ENCODE measurements at regions not wholly inside any gene's neighbourhood (a gene's known extent, or its start where the extent isn't known, plus 50 kb on each side); places are given as distances from the start of the nearest gene placed in this dataset.

DNA sequence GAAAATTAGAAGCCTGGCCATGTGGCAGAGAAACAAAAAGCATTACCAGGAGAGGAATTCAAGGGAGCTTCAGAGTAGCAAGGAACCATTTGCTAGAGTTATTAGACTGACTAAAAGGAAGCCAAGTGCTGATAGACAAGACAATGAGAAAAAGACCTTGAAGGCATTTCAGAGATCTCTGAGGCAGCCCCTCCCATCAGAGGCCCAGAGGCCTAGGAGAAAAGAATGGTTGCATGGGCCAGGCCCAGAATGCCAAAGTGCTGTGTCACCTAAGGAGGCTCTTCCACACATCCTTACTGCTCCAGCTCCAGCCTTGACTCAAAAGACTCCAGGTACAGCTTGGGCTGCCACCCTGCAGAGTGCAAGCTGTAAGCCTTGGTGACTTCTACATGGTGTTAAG is 61.8 kb upstream of the POU2AF2 start:
- Histone ChIP-seq H3K4me3 (no peak overlapping the region), H3K9me3 (no peaks in the 10 kb centered on the region), H3K4me1 (no peaks in the 10 kb centered on the region), H3K36me3 (no peaks in the 10 kb centered on the region), H3K27me3 (no peaks in the 10 kb centered on the region), H3K27ac (no peak overlapping the region)
- TF ChIP-seq, protein P1, sequence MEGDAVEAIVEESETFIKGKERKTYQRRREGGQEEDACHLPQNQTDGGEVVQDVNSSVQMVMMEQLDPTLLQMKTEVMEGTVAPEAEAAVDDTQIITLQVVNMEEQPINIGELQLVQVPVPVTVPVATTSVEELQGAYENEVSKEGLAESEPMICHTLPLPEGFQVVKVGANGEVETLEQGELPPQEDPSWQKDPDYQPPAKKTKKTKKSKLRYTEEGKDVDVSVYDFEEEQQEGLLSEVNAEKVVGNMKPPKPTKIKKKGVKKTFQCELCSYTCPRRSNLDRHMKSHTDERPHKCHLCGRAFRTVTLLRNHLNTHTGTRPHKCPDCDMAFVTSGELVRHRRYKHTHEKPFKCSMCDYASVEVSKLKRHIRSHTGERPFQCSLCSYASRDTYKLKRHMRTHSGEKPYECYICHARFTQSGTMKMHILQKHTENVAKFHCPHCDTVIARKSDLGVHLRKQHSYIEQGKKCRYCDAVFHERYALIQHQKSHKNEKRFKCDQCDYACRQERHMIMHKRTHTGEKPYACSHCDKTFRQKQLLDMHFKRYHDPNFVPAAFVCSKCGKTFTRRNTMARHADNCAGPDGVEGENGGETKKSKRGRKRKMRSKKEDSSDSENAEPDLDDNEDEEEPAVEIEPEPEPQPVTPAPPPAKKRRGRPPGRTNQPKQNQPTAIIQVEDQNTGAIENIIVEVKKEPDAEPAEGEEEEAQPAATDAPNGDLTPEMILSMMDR (IDR thresholded peaks at IDR 0.05), result no peak
- TF ChIP-seq POLR2A (IDR thresholded peaks at IDR 0.05), result no peak
- DNase-seq, result no peak
- intact Hi-C loops (cut with DNase I), result no loop called here

GRCh38 chr11:111179184-111179910 is 66.2 kb upstream of the POU2AF2 start:
- Histone ChIP-seq H3K9me3 (no peaks in the 10 kb centered on the region), H3K4me3 (no peak overlapping the region), H3K27me3 (no peaks in the 10 kb centered on the region), H3K36me3 (no peaks in the 10 kb centered on the region), H3K27ac (no peak overlapping the region), H3K4me1 (peaks cover 0 to 10% (median 10%) of the 10 kb centered on the region in 3 donors)
- intact Hi-C loops (cut with DNase I), result no loop called here
- DNase-seq, result no peak
- TF ChIP-seq POLR2A (IDR thresholded peaks at IDR 0.05), result no peak
- TF ChIP-seq, protein P1 (IDR thresholded peaks at IDR 0.05), result no peak
- WGBS, 2 donors, result 29 to 33% methylated on average over 5 of the region's 5 CpGs

GRCh38 chr11:111177037-111177871 is 68.3 kb upstream of the POU2AF2 start:
- Histone ChIP-seq H3K9me3 (no peaks in the 10 kb centered on the region), H3K27me3 (no peaks in the 10 kb centered on the region), H3K27ac (no peak overlapping the region), H3K36me3 (no peaks in the 10 kb centered on the region), H3K4me1 (peaks cover 0 to 10% (median 10%) of the 10 kb centered on the region in 3 donors), H3K4me3 (no peak overlapping the region)
- no peak for TF ChIP-seq POLR2A (IDR thresholded peaks at IDR 0.05)
- TF ChIP-seq, protein P1 (IDR thresholded peaks at IDR 0.05), result no peak
- DNase-seq, result no peak
- intact Hi-C loops (cut with DNase I), result no loop called here

- no peak overlapping the region for H3K4me3 ChIP-seq
- peaks cover 0 to 10% (median 10%) of the 10 kb centered on the region in 3 donors for H3K4me1 ChIP-seq
- no peak for DNase-seq
- no peaks in the 10 kb centered on the region for H3K36me3 ChIP-seq
- TF ChIP-seq, protein P1 (IDR thresholded peaks at IDR 0.05), result no peak
- no peak for TF ChIP-seq POLR2A (IDR thresholded peaks at IDR 0.05)
- H3K9me3 ChIP-seq, result no peaks in the 10 kb centered on the region
- intact Hi-C loops (cut with DNase I), result no loop called here
- no peaks in the 10 kb centered on the region for H3K27me3 ChIP-seq
- no peak overlapping the region for H3K27ac ChIP-seq
- 56 to 59% methylated on average over 4 of the region's 4 CpGs for whole genome bisulfite sequencing, 2 donors
Measured at GRCh38 chr11:111176603-111177002, 68.9 kb upstream of the POU2AF2 start.

DNA sequence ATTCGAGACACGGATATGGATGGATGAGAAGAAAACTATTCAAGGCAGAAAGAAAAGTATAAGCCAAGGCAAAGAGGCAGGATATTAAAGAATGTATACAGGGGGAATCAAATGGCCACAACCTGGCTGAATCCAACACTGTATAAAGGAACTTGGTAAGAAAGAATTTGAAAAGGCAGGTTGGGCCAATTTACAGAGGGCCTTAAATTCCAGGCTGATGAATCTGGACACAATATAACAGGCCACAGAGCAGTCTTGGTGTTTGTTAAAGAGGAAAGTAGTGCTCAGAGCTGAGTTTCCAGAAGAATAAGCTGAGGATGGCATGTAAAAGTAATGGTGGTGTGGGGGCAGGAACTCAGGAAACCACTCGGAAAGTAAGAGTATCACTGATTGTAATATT is 72.3 kb upstream of the POU2AF2 start:
- H3K27me3 ChIP-seq, result no peaks in the 10 kb centered on the region
- H3K4me3 ChIP-seq, result no peak overlapping the region
- intact Hi-C loops (cut with DNase I), result no loop called here
- DNase-seq, result no peak
- 89 to 98% methylated on average over 3 of the region's 3 CpGs for WGBS, 2 donors
- peaks cover 0 to 10% (median 10%) of the 10 kb centered on the region in 3 donors for H3K4me1 ChIP-seq
- H3K9me3 ChIP-seq, result no peaks in the 10 kb centered on the region
- no peak for TF ChIP-seq POLR2A (IDR thresholded peaks at IDR 0.05)
- TF ChIP-seq, protein P1 (IDR thresholded peaks at IDR 0.05), result no peak
- H3K27ac ChIP-seq, result no peak overlapping the region
- no peaks in the 10 kb centered on the region for H3K36me3 ChIP-seq
